Astrocyte (in vitro differentiated cells and primary cell): ENCODE measurements at regions not wholly inside any gene's neighbourhood (a gene's known extent, or its start where the extent isn't known, plus 50 kb on each side); places are given as distances from the start of the nearest gene placed in this dataset.

Experiments
- CTCF ChIP-seq: IDR thresholded peaks from 2 replicates; pipeline ENCODE4 v1.5.1; 2011; ENCODE audit warnings: low read depth, mild to moderate bottlenecking, inconsistent platforms, low read length, moderate library complexity; ENCODE audit not compliant: insufficient read depth
- EZH2 ChIP-seq: IDR thresholded peaks from 2 replicates; pipeline ENCODE4 v1.6.1; 2012; ENCODE audit warnings: mild to moderate bottlenecking, low read length, inconsistent platforms; ENCODE audit not compliant: insufficient read depth

GRCh38 chr13:104085611-104086010 is 1019.4 kb upstream of the SLC10A2 start:
- no peak for TF ChIP-seq CTCF
- no peak for TF ChIP-seq EZH2
